Smooth muscle cell (in vitro differentiated cells): ENCODE measurements at regions not wholly inside any gene's neighbourhood (a gene's known extent, or its start where the extent isn't known, plus 50 kb on each side); places are given as distances from the start of the nearest gene placed in this dataset.

Experiments used
- DNase-seq: peaks from one replicate; lab custom pipeline; 2025; ENCODE audit not compliant: unreplicated experiment; lab: John Stamatoyannopoulos, UW
- H2AFZ ChIP-seq: fragments of 200-600 bp; sonication (generic); 2 replicates; pipeline ENCODE4 v1.6.0; 2016; ENCODE audit warnings: antibody characterized with exemption, low read depth, mild to moderate bottlenecking
- H3F3A ChIP-seq: fragments of 200-600 bp; sonication (generic); 2 replicates; pipeline ENCODE4 v1.6.0; 2017; ENCODE audit warnings: antibody characterized with exemption, low read depth
- H3K27ac ChIP-seq: fragments of 200-600 bp; sonication (generic); 2 replicates; pipeline ENCODE4 v1.5.1; 2016; ENCODE audit warnings: low read depth, mild to moderate bottlenecking
- H3K27me3 ChIP-seq: fragments of 200-600 bp; sonication (generic); 2 replicates; pipeline ENCODE4 v1.6.1; 2016; ENCODE audit warnings: low read depth, mild to moderate bottlenecking
- H3K36me3 ChIP-seq: fragments of 200-600 bp; sonication (generic); 2 replicates; pipeline ENCODE4 v1.5.1; 2016; ENCODE audit warnings: low read depth
- H3K4me1 ChIP-seq: fragments of 200-600 bp; sonication (generic); 2 replicates; pipeline ENCODE4 v1.5.1; 2016; ENCODE audit warnings: low read depth
- H3K4me2 ChIP-seq: fragments of 200-600 bp; sonication (generic); 2 replicates; pipeline ENCODE4 v1.6.0; 2016; ENCODE audit warnings: mild to moderate bottlenecking
- H3K4me3 ChIP-seq: fragments of 200-600 bp; sonication (generic); 2 replicates; pipeline ENCODE4 v1.5.1; 2016; ENCODE audit warnings: mild to moderate bottlenecking
- H3K79me2 ChIP-seq: fragments of 200-600 bp; sonication (generic); 2 replicates; pipeline ENCODE4 v1.6.0; 2016; ENCODE audit warnings: low read depth, mild to moderate bottlenecking
- H3K9ac ChIP-seq: fragments of 200-600 bp; sonication (generic); 2 replicates; pipeline ENCODE4 v1.6.0; 2016; ENCODE audit warnings: low read depth
- H3K9me3 ChIP-seq: fragments of 200-600 bp; sonication (generic); replicated peaks from 2 replicates; pipeline ENCODE4 v1.5.1; 2016; ENCODE audit warnings: low read depth
- H4K20me1 ChIP-seq: fragments of 200-600 bp; sonication (generic); 2 replicates; pipeline ENCODE4 v1.6.0; 2016; ENCODE audit warnings: low read depth
- WGBS: methylation state at CpG from one replicate; pipeline ENCODE4 v1.1.7; 2016; ENCODE audit warnings: low lambda C conversion rate; 5-methylcytosine and 5-hydroxymethylcytosine counted together
- TF ChIP-seq, protein P1 (sequence below): fragments of 200-600 bp; sonication (generic); IDR thresholded peaks from 2 replicates; pipeline ENCODE4 v1.5.1; 2017; ENCODE audit warnings: borderline replicate concordance, mild to moderate bottlenecking, antibody characterized with exemption; ENCODE audit not compliant: insufficient read depth, poor library complexity, severe bottlenecking

DNA sequence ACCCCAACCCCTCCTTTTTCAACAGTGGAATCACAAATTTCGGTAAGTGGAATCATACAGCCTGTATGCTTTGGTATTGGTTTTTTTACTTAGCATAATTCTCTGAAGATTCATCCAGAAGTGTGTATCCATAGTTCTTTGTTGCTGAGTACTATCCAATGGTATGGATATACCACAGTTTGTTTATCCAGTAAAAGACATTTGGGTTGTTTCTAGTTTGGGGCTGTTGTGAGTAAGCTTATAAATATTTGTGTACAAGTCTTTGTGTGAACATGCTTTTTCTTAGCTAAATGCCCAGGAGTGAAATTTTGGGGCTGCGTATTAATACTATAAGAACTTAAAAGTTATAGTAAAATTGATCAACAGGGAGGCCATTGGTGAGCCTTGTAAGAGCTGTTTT, 57.5 kb upstream of the GC start:
- H3K27me3 ChIP-seq, result no peaks in the 10 kb centered on the region
- H3F3A ChIP-seq, result no peaks in the 10 kb centered on the region
- no peak overlapping the region for H3K4me3 ChIP-seq
- H4K20me1 ChIP-seq, result no peaks in the 10 kb centered on the region
- no peaks in the 10 kb centered on the region for H3K79me2 ChIP-seq
- H3K27ac ChIP-seq, result no peak overlapping the region
- no peaks in the 10 kb centered on the region for H3K9me3 ChIP-seq
- H2AFZ ChIP-seq, result no peak overlapping the region
- TF ChIP-seq, protein P1, sequence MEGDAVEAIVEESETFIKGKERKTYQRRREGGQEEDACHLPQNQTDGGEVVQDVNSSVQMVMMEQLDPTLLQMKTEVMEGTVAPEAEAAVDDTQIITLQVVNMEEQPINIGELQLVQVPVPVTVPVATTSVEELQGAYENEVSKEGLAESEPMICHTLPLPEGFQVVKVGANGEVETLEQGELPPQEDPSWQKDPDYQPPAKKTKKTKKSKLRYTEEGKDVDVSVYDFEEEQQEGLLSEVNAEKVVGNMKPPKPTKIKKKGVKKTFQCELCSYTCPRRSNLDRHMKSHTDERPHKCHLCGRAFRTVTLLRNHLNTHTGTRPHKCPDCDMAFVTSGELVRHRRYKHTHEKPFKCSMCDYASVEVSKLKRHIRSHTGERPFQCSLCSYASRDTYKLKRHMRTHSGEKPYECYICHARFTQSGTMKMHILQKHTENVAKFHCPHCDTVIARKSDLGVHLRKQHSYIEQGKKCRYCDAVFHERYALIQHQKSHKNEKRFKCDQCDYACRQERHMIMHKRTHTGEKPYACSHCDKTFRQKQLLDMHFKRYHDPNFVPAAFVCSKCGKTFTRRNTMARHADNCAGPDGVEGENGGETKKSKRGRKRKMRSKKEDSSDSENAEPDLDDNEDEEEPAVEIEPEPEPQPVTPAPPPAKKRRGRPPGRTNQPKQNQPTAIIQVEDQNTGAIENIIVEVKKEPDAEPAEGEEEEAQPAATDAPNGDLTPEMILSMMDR, result no peak
- DNase-seq, result no peak
- H3K4me1 ChIP-seq, result no peaks in the 10 kb centered on the region
- no peak overlapping the region for H3K4me2 ChIP-seq
- WGBS, result 93% methylated on average over 2 of the region's 2 CpGs
- no peaks in the 10 kb centered on the region for H3K36me3 ChIP-seq
- no peak overlapping the region for H3K9ac ChIP-seq

DNA sequence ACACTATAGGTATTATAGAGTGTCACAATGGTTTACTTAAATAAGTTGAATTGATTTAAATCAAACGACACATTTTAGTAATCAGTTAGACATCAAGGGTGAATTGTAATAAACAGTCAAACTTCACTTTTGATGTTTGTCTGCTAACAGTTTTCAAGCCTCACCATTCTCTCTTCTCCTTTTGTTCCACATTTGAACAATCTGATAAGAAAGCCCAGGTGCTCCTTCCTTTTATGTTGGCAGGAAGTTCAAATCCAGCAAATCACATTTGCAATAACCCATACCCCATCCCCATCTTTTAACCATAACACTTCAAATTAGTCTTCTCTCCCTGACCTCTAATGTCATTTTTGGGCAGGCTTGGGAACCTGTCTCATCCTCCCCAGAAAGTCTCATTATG, 63.4 kb upstream of the GC start:
- no peaks in the 10 kb centered on the region for H3K27me3 ChIP-seq
- no peaks in the 10 kb centered on the region for H4K20me1 ChIP-seq
- H3K27ac ChIP-seq, result no peak overlapping the region
- DNase-seq, result no peak
- H3K4me2 ChIP-seq, result no peak overlapping the region
- H3F3A ChIP-seq, result no peaks in the 10 kb centered on the region
- WGBS, result 90% methylated on average over 1 of the region's 1 CpG
- no peaks in the 10 kb centered on the region for H3K4me1 ChIP-seq
- no peaks in the 10 kb centered on the region for H3K9me3 ChIP-seq
- TF ChIP-seq, protein P1, result no peak
- no peak overlapping the region for H3K4me3 ChIP-seq
- H3K9ac ChIP-seq, result no peak overlapping the region
- H3K36me3 ChIP-seq, result no peaks in the 10 kb centered on the region
- no peak overlapping the region for H2AFZ ChIP-seq
- H3K79me2 ChIP-seq, result no peaks in the 10 kb centered on the region

DNA sequence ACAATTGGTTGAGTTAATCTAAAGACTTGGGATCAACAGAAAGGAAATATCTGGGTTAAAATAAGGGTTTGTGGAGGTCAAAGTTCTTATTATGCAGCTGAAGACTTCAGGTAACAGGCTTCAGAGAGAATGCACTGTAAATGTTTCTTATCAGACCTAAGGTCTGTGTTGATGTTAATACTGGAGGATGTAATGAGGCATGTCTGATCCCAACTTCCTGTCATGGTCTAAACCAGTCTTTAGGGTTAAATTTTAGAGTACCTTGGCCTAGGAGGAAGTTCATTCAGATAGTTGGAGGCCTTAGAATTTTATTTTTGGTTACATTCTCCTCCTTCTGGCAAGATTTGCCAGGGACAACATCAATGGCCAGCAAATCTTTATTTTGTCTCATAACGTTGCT, 72.1 kb upstream of the GC start:
- H3K9me3 ChIP-seq, result no peaks in the 10 kb centered on the region
- no peak for DNase-seq
- no peak overlapping the region for H3K27ac ChIP-seq
- no peaks in the 10 kb centered on the region for H3K27me3 ChIP-seq
- no peaks in the 10 kb centered on the region for H3K79me2 ChIP-seq
- H3K36me3 ChIP-seq, result peaks cover 6% of the 10 kb centered on the region
- no peak overlapping the region for H3K9ac ChIP-seq
- H3F3A ChIP-seq, result no peaks in the 10 kb centered on the region
- H4K20me1 ChIP-seq, result no peaks in the 10 kb centered on the region
- TF ChIP-seq, protein P1, result no peak
- no peak overlapping the region for H3K4me3 ChIP-seq
- peaks cover 6% of the 10 kb centered on the region for H3K4me1 ChIP-seq
- 83% methylated on average over 1 of the region's 1 CpG for WGBS
- H2AFZ ChIP-seq, result no peak overlapping the region
- no peak overlapping the region for H3K4me2 ChIP-seq

DNA sequence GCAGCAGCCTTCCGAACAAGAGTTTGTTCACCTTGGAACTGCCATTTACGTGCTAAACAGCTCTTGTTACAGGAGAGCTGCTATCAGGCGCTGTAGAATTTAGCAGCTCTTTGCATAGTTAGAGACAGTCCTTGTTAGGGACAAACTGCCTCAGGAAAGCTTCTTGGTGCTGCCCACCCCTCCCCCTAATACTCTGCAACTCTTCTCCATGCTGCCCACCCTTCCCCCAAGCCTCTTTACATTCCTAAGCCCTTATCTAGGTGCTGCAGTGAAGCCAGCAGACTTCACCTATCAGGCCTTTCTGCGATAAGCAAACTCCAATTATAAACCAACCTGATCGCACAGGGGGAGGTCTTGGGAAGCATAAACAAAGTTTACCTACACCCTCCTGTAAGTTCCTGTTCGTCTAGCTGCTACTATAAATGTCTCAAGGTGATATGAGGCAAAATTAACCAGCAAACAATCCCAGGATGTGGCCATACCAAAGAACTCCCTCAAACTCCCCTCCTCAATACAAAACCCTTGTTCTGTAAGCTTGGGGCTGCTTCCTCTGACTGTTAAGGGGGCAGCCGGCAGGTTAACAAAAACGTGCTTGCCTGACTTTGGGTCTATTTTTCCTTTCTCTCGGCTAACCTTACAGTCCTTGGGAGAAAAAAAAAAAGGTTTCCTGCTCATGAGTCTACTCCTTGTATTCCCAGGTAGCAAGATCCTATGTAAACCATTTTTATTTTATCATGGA, 74.0 kb upstream of the GC start:
- Histone ChIP-seq H3K79me2 (no peaks in the 10 kb centered on the region), H3K36me3 (peaks cover 9% of the 10 kb centered on the region), H3K9ac (no peak overlapping the region), H3K4me3 (no peak overlapping the region), H3K27me3 (no peaks in the 10 kb centered on the region), H2AFZ (no peak overlapping the region), H3K9me3 (no peaks in the 10 kb centered on the region), H3F3A (no peaks in the 10 kb centered on the region), H3K4me2 (no peak overlapping the region), H3K4me1 (peaks cover 6% of the 10 kb centered on the region), H4K20me1 (no peaks in the 10 kb centered on the region), H3K27ac (no peak overlapping the region)
- WGBS, result 48% methylated on average over 9 of the region's 9 CpGs
- no peak for DNase-seq
- TF ChIP-seq, protein P1, result no peak
